ENCODE measurements at regions not wholly inside any gene's neighbourhood (a gene's known extent, or its start where the extent isn't known, plus 50 kb on each side); places are given as distances from the start of the nearest gene placed in this dataset.

- TF ChIP-seq, protein P1, sequence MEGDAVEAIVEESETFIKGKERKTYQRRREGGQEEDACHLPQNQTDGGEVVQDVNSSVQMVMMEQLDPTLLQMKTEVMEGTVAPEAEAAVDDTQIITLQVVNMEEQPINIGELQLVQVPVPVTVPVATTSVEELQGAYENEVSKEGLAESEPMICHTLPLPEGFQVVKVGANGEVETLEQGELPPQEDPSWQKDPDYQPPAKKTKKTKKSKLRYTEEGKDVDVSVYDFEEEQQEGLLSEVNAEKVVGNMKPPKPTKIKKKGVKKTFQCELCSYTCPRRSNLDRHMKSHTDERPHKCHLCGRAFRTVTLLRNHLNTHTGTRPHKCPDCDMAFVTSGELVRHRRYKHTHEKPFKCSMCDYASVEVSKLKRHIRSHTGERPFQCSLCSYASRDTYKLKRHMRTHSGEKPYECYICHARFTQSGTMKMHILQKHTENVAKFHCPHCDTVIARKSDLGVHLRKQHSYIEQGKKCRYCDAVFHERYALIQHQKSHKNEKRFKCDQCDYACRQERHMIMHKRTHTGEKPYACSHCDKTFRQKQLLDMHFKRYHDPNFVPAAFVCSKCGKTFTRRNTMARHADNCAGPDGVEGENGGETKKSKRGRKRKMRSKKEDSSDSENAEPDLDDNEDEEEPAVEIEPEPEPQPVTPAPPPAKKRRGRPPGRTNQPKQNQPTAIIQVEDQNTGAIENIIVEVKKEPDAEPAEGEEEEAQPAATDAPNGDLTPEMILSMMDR (conservative IDR thresholded peaks at IDR 0.05) = no peak
- H3K27ac ChIP-seq = no peak overlapping the region
These were observed 84.0 kb upstream of the FAM3C start for GRCh38 chr7:121480058-121480457.

- H3K27ac ChIP-seq = no peak overlapping the region
- TF ChIP-seq, protein P1 (conservative IDR thresholded peaks at IDR 0.05) = no peak
These were observed 83.4 kb upstream of the FAM3C start for GRCh38 chr7:121479466-121479865.

DNA sequence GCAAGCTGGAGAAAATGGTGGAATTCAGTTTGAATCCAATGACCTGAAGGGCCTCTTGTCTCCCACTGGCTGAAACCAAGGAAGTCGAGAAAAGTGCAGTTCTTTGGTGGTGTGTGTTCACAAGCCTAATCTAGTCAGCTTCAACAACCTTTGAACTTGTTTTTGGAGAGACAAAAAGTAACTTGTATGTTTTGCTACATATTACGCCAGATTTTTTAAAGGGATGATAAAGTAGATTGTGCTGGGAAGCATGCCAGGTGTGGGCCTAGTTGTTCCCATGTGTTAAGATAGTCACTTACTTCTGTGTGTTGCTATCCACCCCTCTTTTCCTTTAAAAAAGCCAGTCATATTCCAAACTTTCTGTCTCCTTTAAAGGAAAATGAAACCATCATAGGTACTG is 79.7 kb upstream of the FAM3C start:
- TF ChIP-seq, protein P1 (conservative IDR thresholded peaks at IDR 0.05) = no peak
- H3K27ac ChIP-seq = no peak overlapping the region

- TF ChIP-seq, protein P1 (conservative IDR thresholded peaks at IDR 0.05) = no peak
- no peak overlapping the region for H3K27ac ChIP-seq
These were observed 78.2 kb upstream of the FAM3C start for GRCh38 chr7:121474301-121474673.

- TF ChIP-seq, protein P1 (conservative IDR thresholded peaks at IDR 0.05) = no peak
- no peak overlapping the region for H3K27ac ChIP-seq
These were observed 77.7 kb upstream of the FAM3C start for GRCh38 chr7:121473645-121474300.

GRCh38 chr7:121466455-121466854 is 70.3 kb upstream of the FAM3C start:
- TF ChIP-seq, protein P1 (conservative IDR thresholded peaks at IDR 0.05) = no peak
- no peak overlapping the region for H3K27ac ChIP-seq

GRCh38 chr7:121459148-121459547 is 63.0 kb upstream of the FAM3C start:
- no peak overlapping the region for H3K27ac ChIP-seq
- TF ChIP-seq, protein P1 (conservative IDR thresholded peaks at IDR 0.05) = no peak
